ENCODE measurements at regions not wholly inside any gene's neighbourhood (a gene's known extent, or its start where the extent isn't known, plus 50 kb on each side); places are given as distances from the start of the nearest gene placed in this dataset.
A peak's percentile ranks its signal among the peaks of the same experiment; 100 is the strongest.

GRCh38 chr2:120896901-120897300 is 161.2 kb downstream of the GLI2 start (continued):
- no peak for TF ChIP-seq ZNF276 (CRISPR knock-in tag; IDR thresholded peaks at IDR 0.05; ENCODE audit: low read depth)

- BruUV-seq (replicated peaks) = no TSS peak
- no peak for ATAC-seq
- 9% methylated on average over 2 of the region's 2 CpGs for whole genome bisulfite sequencing (ENCODE audit: low lambda C conversion rate)
Observed at GRCh38 chr2:120897399-120897798, 161.7 kb downstream of the GLI2 start.

GRCh38 chr2:120898496-120898895 is 162.8 kb downstream of the GLI2 start:
- intact Hi-C loops (cut with micrococcal nuclease; ENCODE audit: unreplicated experiment) = no loop called here
- FAIRE-seq = no peak

More at GRCh38 chr2:120897399-120897798, 161.7 kb downstream of the GLI2 start:
- Histone ChIP-seq H3K27me3 (ENCODE audit: control insufficient read depth in 1 of 2, insufficient read depth in 2 of 2, low read length in 2 of 2) (peaks cover 8 to 52% of the 10 kb centered on the region in 2 experiments), H3K4me3 (replicated peaks in 1 of 3; ENCODE audit: insufficient read depth in 1 of 3, low read depth in 2 of 3, low read length in 3 of 3) (no peak overlapping the region), H3K79me2 (ENCODE audit: insufficient read depth, low read length) (no peaks in the 10 kb centered on the region), H4K20me1 (ENCODE audit: insufficient read depth, low read length) (no peaks in the 10 kb centered on the region; the same call in 1 of the 2 replicates), H3K4me1 (ENCODE audit: insufficient read depth, low read length) (no peaks in the 10 kb centered on the region), H3K36me3 (replicated peaks in 1 of 2; ENCODE audit: control insufficient read depth in 1 of 2, insufficient read depth in 2 of 2, low read length in 2 of 2) (no peaks in the 10 kb centered on the region), H3K4me2 (ENCODE audit: low read depth, low read length) (no peak overlapping the region), H3K9ac (ENCODE audit: insufficient read depth, low read depth, low read length) (no peak overlapping the region), H3K9me3 (ENCODE audit: low read length) (no peaks in the 10 kb centered on the region), H3K27ac (ENCODE audit: extremely low read length, insufficient read depth, low read length) (no peak overlapping the region), H2AFZ (ENCODE audit: low read length) (no peak overlapping the region)
- POLR2A ChIA-PET = no interaction called here
- FAIRE-seq = no peak
- CTCF ChIA-PET (ENCODE audit: low intra/inter-chr PET ratio, low total read pairs) = no interaction called here
- intact Hi-C loops (cut with micrococcal nuclease; ENCODE audit: unreplicated experiment) = no loop called here
- in situ Hi-C loops (cut with HindIII; ENCODE audit: extremely low pct_ligation_motif_present, low pct_unique_long_range_greater_than_20kb) = no loop called here
- no peak for DNase-seq (ENCODE audit: low spot score)
- TF ChIP-seq ISL2 (CRISPR knock-in tag; IDR thresholded peaks at IDR 0.05) (no peak), CREB1 (IDR thresholded peaks at IDR 0.05) (peak; percentile 57), CREB1 (CRISPR knock-in tag; IDR thresholded peaks at IDR 0.05) (no peak), ATF7 (IDR thresholded peaks at IDR 0.05) (peak; percentile 65), ATF7 (CRISPR knock-in tag; IDR thresholded peaks at IDR 0.05) (no peak), NR2F1 (CRISPR knock-in tag; IDR thresholded peaks at IDR 0.05) (no peak)

More at GRCh38 chr2:120898496-120898895, 162.8 kb downstream of the GLI2 start:
- H3K79me2 ChIP-seq (ENCODE audit: insufficient read depth, low read length) = no peaks in the 10 kb centered on the region
- no peaks in the 10 kb centered on the region; the same call in 1 of the 2 replicates for H4K20me1 ChIP-seq (ENCODE audit: insufficient read depth, low read length)
- no peak overlapping the region for H3K4me3 ChIP-seq (replicated peaks in 1 of 3; ENCODE audit: insufficient read depth in 1 of 3, low read depth in 2 of 3, low read length in 3 of 3)
- in situ Hi-C loops (cut with HindIII; ENCODE audit: extremely low pct_ligation_motif_present, low pct_unique_long_range_greater_than_20kb) = no loop called here
- 35% methylated on average over 5 of the region's 5 CpGs for WGBS (ENCODE audit: low lambda C conversion rate)
- no TSS peak for BruUV-seq (replicated peaks)
- no peaks in the 10 kb centered on the region for H3K4me1 ChIP-seq (ENCODE audit: insufficient read depth, low read length)
- no peak overlapping the region for H3K4me2 ChIP-seq (ENCODE audit: low read depth, low read length)
- peaks cover 8 to 42% of the 10 kb centered on the region in 2 experiments for H3K27me3 ChIP-seq (ENCODE audit: control insufficient read depth in 1 of 2, insufficient read depth in 2 of 2, low read length in 2 of 2)
- no peak for TF ChIP-seq NRL (CRISPR knock-in tag; IDR thresholded peaks at IDR 0.05; ENCODE audit: borderline replicate concordance)
- peak; percentile 59 for TF ChIP-seq ATF7 (IDR thresholded peaks at IDR 0.05)
- no peak for TF ChIP-seq ATF7 (CRISPR knock-in tag; IDR thresholded peaks at IDR 0.05)
- POLR2A ChIA-PET = no interaction called here
- DNase-seq (ENCODE audit: low spot score) (no peak), ATAC-seq (no peak)
- H3K27ac ChIP-seq (ENCODE audit: extremely low read length, insufficient read depth, low read length) = no peak overlapping the region
- H3K9ac ChIP-seq (ENCODE audit: insufficient read depth, low read depth, low read length) = no peak overlapping the region
- no peak overlapping the region for H2AFZ ChIP-seq (ENCODE audit: low read length)
- CTCF ChIA-PET (ENCODE audit: low intra/inter-chr PET ratio, low total read pairs) = no interaction called here
- no peaks in the 10 kb centered on the region for H3K36me3 ChIP-seq (replicated peaks in 1 of 2; ENCODE audit: control insufficient read depth in 1 of 2, insufficient read depth in 2 of 2, low read length in 2 of 2)
- no peaks in the 10 kb centered on the region for H3K9me3 ChIP-seq (ENCODE audit: low read length)

Data from HepG2 (cell line).